ENCODE measurements at regions not wholly inside any gene's neighbourhood (a gene's known extent, or its start where the extent isn't known, plus 50 kb on each side); places are given as distances from the start of the nearest gene placed in this dataset.

DNA sequence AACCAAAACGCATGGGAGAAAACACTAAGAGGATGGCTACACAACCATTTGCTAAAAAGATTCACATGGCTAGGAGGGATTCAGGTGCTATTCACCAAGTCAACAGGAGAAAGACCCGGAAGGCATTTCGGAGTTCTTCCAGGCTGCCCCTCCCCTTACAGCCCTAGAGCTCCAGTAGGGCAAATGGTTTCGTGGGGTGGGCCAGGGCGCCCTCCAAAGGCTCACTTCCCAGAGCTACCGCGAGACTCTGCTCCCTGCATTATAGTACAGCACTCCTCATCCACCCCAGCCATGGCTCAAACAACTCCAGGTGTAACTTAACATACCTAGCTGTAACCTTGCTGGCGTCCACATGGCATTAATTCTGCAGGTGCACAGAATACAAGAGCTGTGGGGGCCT lies 179.7 kb downstream of the SLC39A8 start:
- in situ Hi-C loops (cut with MboI; ENCODE audit: low sequenced_read_pairs) (no loop called here), dilution Hi-C loops (cut with HindIII; ENCODE audit: low sequenced_read_pairs, unreplicated experiment) (no loop called here), intact Hi-C loops (cut with micrococcal nuclease) (no loop called here)
- Histone ChIP-seq H2BK120ac (ENCODE audit: low read depth, low read length) (no peak overlapping the region), H2BK15ac (ENCODE audit: low read depth, low read length) (no peak overlapping the region), H3K27me3 (ENCODE audit: control insufficient read depth, insufficient read depth, low read length) (no peaks in the 10 kb centered on the region), H2AK5ac (ENCODE audit: low read depth, low read length) (no peak overlapping the region), H2AK9ac (replicated peaks; ENCODE audit: low read depth, low read length, poor library complexity) (no peak overlapping the region), H3K9me3 (ENCODE audit: control insufficient read depth, insufficient read depth, low read length) (no peaks in the 10 kb centered on the region; the same call in 1 of the 2 replicates), H3K4me2 (ENCODE audit: low read depth, low read length) (no peak overlapping the region), H3K18ac (ENCODE audit: low read depth, low read length) (no peak overlapping the region), H3K9me1 (ENCODE audit: insufficient read depth, low read length) (no peaks in the 10 kb centered on the region), H3K4ac (ENCODE audit: low read depth, low read length) (no peak overlapping the region), H3K27ac (ENCODE audit: insufficient read depth, low read length) (no peak overlapping the region), H2BK5ac (ENCODE audit: low read depth, low read length, poor library complexity, severe bottlenecking) (no peak overlapping the region), H4K8ac (ENCODE audit: low read depth in 2 of 2, low read length in 2 of 2) (no peak overlapping the region), H3K79me1 (ENCODE audit: low read depth in 1 of 2, low read length in 2 of 2) (no peaks in the 10 kb centered on the region), H3K14ac (replicated peaks; ENCODE audit: low read depth, low read length) (no peak overlapping the region), H3K56ac (ENCODE audit: extremely low read depth, insufficient read depth, low read length) (no peak overlapping the region), H3K4me1 (ENCODE audit: control insufficient read depth, insufficient read depth, low read length) (no peaks in the 10 kb centered on the region), H2BK20ac (ENCODE audit: low read depth, low read length) (no peak overlapping the region), H3K23ac (ENCODE audit: low read depth, low read length) (no peak overlapping the region), H2AFZ (replicated peaks; ENCODE audit: low read length, poor library complexity) (no peak overlapping the region), H4K5ac (ENCODE audit: low read depth, low read length) (no peak overlapping the region), H3K4me3 (ENCODE audit: insufficient read depth, low read depth, low read length) (no peak overlapping the region), H4K91ac (ENCODE audit: insufficient read depth, low read depth, low read length) (no peak overlapping the region), H3K9ac (ENCODE audit: low read depth, low read length) (no peak overlapping the region), H3K36me3 (ENCODE audit: control insufficient read depth, insufficient read depth, low read length) (no peaks in the 10 kb centered on the region), H4K20me1 (ENCODE audit: insufficient read depth, low read length) (no peaks in the 10 kb centered on the region)
- no peak for TF ChIP-seq FOS (IDR thresholded peaks at IDR 0.05; ENCODE audit: low read depth, low read length)
- TF ChIP-seq MAZ (IDR thresholded peaks at IDR 0.05; ENCODE audit: borderline replicate concordance, low read depth, low read length), result no peak
- no peak for TF ChIP-seq MXI1 (IDR thresholded peaks at IDR 0.05; ENCODE audit: borderline replicate concordance, low read depth, low read length)
- TF ChIP-seq POLR2A (IDR thresholded peaks at IDR 0.05; ENCODE audit: low read depth, low read length), result no peak
- TF ChIP-seq RFX5 (IDR thresholded peaks at IDR 0.05; ENCODE audit: low read depth, low read length), result no peak
- TF ChIP-seq RCOR1 (IDR thresholded peaks at IDR 0.05; ENCODE audit: insufficient replicate concordance, low read length), result no peak
- TF ChIP-seq CHD1 (IDR thresholded peaks at IDR 0.05; ENCODE audit: low read depth, low read length), result no peak
- TF ChIP-seq SMC3 (IDR thresholded peaks at IDR 0.05; ENCODE audit: low read depth, low read length), result no peak
- TF ChIP-seq, protein P1, sequence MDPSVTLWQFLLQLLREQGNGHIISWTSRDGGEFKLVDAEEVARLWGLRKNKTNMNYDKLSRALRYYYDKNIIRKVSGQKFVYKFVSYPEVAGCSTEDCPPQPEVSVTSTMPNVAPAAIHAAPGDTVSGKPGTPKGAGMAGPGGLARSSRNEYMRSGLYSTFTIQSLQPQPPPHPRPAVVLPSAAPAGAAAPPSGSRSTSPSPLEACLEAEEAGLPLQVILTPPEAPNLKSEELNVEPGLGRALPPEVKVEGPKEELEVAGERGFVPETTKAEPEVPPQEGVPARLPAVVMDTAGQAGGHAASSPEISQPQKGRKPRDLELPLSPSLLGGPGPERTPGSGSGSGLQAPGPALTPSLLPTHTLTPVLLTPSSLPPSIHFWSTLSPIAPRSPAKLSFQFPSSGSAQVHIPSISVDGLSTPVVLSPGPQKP (IDR thresholded peaks at IDR 0.05; ENCODE audit: borderline replicate concordance, low read depth, low read length), result no peak
- TF ChIP-seq, protein P2, sequence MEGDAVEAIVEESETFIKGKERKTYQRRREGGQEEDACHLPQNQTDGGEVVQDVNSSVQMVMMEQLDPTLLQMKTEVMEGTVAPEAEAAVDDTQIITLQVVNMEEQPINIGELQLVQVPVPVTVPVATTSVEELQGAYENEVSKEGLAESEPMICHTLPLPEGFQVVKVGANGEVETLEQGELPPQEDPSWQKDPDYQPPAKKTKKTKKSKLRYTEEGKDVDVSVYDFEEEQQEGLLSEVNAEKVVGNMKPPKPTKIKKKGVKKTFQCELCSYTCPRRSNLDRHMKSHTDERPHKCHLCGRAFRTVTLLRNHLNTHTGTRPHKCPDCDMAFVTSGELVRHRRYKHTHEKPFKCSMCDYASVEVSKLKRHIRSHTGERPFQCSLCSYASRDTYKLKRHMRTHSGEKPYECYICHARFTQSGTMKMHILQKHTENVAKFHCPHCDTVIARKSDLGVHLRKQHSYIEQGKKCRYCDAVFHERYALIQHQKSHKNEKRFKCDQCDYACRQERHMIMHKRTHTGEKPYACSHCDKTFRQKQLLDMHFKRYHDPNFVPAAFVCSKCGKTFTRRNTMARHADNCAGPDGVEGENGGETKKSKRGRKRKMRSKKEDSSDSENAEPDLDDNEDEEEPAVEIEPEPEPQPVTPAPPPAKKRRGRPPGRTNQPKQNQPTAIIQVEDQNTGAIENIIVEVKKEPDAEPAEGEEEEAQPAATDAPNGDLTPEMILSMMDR (conservative IDR thresholded peaks at IDR 0.05; ENCODE audit: low read depth, low read length), result no peak
- no peak for TF ChIP-seq RAD21 (IDR thresholded peaks at IDR 0.05; ENCODE audit: low read length)
- TF ChIP-seq MAFK (IDR thresholded peaks at IDR 0.05; ENCODE audit: low read depth, low read length), result no peak
- CTCF ChIA-PET, result no interaction called here
- DNase-seq, result no peak
- POLR2A ChIA-PET (ENCODE audit: unreplicated experiment), result no interaction called here
- 55% methylated on average over 4 of the region's 8 CpGs; no CpG with 5 or more reads in 1 of the 2 experiments for WGBS, 2 experiments (ENCODE audit: extremely low coverage in 2 of 2, insufficient read length in 1 of 2)
- BruUV-seq (replicated peaks), result no TSS peak
- no peak for ATAC-seq (ENCODE audit: low read depth)
